DOHH2 (cell line): ENCODE measurements at regions not wholly inside any gene's neighbourhood (a gene's known extent, or its start where the extent isn't known, plus 50 kb on each side); places are given as distances from the start of the nearest gene placed in this dataset.

Source experiments
- H3F3A ChIP-seq: fragments of 200-600 bp; sonication (generic), shearing (Covaris generic); 2 replicates; pipeline ENCODE4 v1.6.0; 2016; ENCODE audit warnings: antibody characterized with exemption, mild to moderate bottlenecking; ENCODE audit not compliant: control insufficient read depth, insufficient read depth
- H3K27ac ChIP-seq: fragments of 200-600 bp; sonication (generic); 2 replicates; pipeline ENCODE4 v1.5.1; 2014; ENCODE audit warnings: low read depth, mild to moderate bottlenecking, low read length, moderate library complexity
- H3K27me3 ChIP-seq: fragments of 200-600 bp; sonication (generic); 2 replicates; pipeline ENCODE4 v1.6.1; 2014; ENCODE audit warnings: mild to moderate bottlenecking, low read length, mixed read lengths; ENCODE audit not compliant: control insufficient read depth
- H3K36me3 ChIP-seq: fragments of 200-600 bp; sonication (generic); 2 replicates; pipeline ENCODE4 v1.6.1; 2014; ENCODE audit warnings: mild to moderate bottlenecking, low read length, moderate library complexity, mixed read lengths; ENCODE audit not compliant: control insufficient read depth
- H3K4me1 ChIP-seq: fragments of 200-600 bp; sonication (generic); 2 replicates; pipeline ENCODE4 v1.6.1; 2014; ENCODE audit warnings: mild to moderate bottlenecking, low read length, mixed read lengths; ENCODE audit not compliant: control insufficient read depth
- H3K4me2 ChIP-seq: fragments of 200-600 bp; sonication (generic); 2 replicates; pipeline ENCODE4 v1.6.0; 2014; ENCODE audit warnings: mild to moderate bottlenecking, low read length, moderate library complexity
- H3K4me3 ChIP-seq: fragments of 200-600 bp; sonication (generic); 2 replicates; pipeline ENCODE4 v1.5.1; 2014; ENCODE audit warnings: mild to moderate bottlenecking, low read length, mixed read lengths
- H3K79me2 ChIP-seq: fragments of 200-600 bp; sonication (generic); 2 replicates; pipeline ENCODE4 v1.6.1; 2014; ENCODE audit warnings: mild to moderate bottlenecking, low read length, mixed read lengths; ENCODE audit not compliant: control insufficient read depth
- H3K9me2 ChIP-seq: fragments of 200-600 bp; sonication (generic); replicated peaks from 2 replicates; pipeline ENCODE4 v1.6.1; 2014; ENCODE audit warnings: mild to moderate bottlenecking, low read length, mixed read lengths; ENCODE audit not compliant: control insufficient read depth
- H3K9me3 ChIP-seq: fragments of 200-600 bp; sonication (generic); 2 replicates; pipeline ENCODE4 v1.6.1; 2014; ENCODE audit warnings: antibody characterized with exemption, low read length, mixed read lengths; ENCODE audit not compliant: control insufficient read depth, insufficient read depth
- H4K20me1 ChIP-seq: fragments of 200-600 bp; sonication (generic); 2 replicates; pipeline ENCODE4 v1.6.0; 2014; ENCODE audit warnings: low read depth, mild to moderate bottlenecking, antibody characterized with exemption, low read length, moderate library complexity; ENCODE audit not compliant: control insufficient read depth, insufficient read depth
- EZH2phosphoT487 ChIP-seq: fragments of 200-600 bp; sonication (generic); IDR thresholded peaks from 2 replicates; pipeline ENCODE4 v1.6.1; 2017; ENCODE audit warnings: borderline replicate concordance, mild to moderate bottlenecking, antibody characterized with exemption, low read length, moderate library complexity, mixed read lengths
- TF ChIP-seq, protein P1 (sequence below): fragments of 200-600 bp; sonication (generic); IDR thresholded peaks from one replicate; pipeline ENCODE4 v1.5.1; 2014; ENCODE audit warnings: antibody characterized with exemption, mild to moderate bottlenecking, low read depth, low read length; ENCODE audit not compliant: poor library complexity, severe bottlenecking

DNA sequence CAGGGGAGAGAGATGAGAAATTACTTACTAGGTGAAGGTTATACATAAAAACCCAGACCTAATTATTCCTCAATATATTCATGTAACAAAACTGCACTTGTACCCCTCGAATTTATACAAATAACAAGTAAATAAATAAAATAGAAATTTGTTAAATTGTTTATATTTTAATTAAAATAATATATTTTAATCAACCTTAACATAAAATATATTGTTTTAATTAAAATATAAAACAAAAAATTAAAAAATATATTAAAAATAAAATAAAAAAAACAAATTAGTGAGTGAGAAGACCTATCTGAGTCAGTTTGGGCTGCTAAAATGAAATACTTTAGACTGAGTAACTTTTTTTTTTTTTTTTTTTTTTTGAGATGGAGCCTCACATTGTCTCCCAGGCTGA lies 87.4 kb upstream of the PCDH7 start:
- no peaks in the 10 kb centered on the region for H3K9me2 ChIP-seq
- no peaks in the 10 kb centered on the region for H3K27me3 ChIP-seq
- no peak overlapping the region for H3K27ac ChIP-seq
- TF ChIP-seq EZH2phosphoT487: no peak
- TF ChIP-seq, protein P1, sequence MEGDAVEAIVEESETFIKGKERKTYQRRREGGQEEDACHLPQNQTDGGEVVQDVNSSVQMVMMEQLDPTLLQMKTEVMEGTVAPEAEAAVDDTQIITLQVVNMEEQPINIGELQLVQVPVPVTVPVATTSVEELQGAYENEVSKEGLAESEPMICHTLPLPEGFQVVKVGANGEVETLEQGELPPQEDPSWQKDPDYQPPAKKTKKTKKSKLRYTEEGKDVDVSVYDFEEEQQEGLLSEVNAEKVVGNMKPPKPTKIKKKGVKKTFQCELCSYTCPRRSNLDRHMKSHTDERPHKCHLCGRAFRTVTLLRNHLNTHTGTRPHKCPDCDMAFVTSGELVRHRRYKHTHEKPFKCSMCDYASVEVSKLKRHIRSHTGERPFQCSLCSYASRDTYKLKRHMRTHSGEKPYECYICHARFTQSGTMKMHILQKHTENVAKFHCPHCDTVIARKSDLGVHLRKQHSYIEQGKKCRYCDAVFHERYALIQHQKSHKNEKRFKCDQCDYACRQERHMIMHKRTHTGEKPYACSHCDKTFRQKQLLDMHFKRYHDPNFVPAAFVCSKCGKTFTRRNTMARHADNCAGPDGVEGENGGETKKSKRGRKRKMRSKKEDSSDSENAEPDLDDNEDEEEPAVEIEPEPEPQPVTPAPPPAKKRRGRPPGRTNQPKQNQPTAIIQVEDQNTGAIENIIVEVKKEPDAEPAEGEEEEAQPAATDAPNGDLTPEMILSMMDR: no peak
- H3K4me2 ChIP-seq: no peak overlapping the region
- H3K36me3 ChIP-seq: no peaks in the 10 kb centered on the region
- no peaks in the 10 kb centered on the region for H3F3A ChIP-seq
- no peaks in the 10 kb centered on the region for H3K4me1 ChIP-seq
- H3K4me3 ChIP-seq: no peak overlapping the region
- H3K79me2 ChIP-seq: no peaks in the 10 kb centered on the region
- no peaks in the 10 kb centered on the region for H4K20me1 ChIP-seq
- no peaks in the 10 kb centered on the region for H3K9me3 ChIP-seq

DNA sequence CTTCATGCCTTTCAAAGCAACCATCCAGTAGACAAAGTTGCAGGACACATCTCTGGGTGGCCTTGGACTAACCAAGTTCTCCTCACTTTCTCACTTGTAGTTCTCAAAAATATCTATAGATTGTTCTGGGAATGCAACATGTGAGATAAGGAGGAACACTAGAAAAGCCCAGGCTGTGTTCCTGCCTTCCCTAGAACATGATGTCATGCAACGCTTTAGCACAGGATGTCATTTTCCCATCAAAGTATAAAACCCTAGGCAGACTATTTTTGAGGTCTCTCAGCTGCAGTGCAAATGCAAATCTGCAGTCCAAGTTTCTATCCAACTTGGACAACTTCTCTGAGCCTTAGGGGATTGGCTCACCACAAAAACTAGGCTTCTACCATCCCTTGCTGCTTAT lies 78.8 kb upstream of the PCDH7 start:
- Histone ChIP-seq H3K9me3 (no peaks in the 10 kb centered on the region), H3K4me3 (no peak overlapping the region), H3K4me2 (no peak overlapping the region), H3F3A (no peaks in the 10 kb centered on the region), H3K79me2 (no peaks in the 10 kb centered on the region), H4K20me1 (no peaks in the 10 kb centered on the region), H3K27me3 (no peaks in the 10 kb centered on the region), H3K4me1 (no peaks in the 10 kb centered on the region), H3K27ac (no peak overlapping the region), H3K9me2 (no peaks in the 10 kb centered on the region), H3K36me3 (no peaks in the 10 kb centered on the region)
- TF ChIP-seq, protein P1: no peak
- no peak for TF ChIP-seq EZH2phosphoT487

DNA sequence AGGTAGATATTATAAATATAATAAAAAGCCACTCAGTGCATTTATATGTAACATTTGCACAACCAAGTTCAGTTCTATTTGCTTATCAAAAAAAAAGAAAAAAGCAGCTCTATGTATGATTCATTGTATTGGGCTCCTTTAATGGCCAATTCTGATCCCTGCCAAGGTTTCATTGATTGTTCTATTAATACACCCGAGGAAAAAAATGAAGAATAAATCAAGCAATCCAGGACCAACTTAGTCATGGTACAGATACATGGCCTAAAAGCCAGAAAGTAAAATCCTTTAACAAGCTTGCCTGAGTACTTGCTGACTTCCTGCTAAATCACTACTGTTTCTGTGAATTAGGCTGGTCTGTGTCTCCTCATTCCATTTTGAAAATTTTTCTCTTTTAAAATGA lies 77.6 kb upstream of the PCDH7 start:
- no peaks in the 10 kb centered on the region for H3K27me3 ChIP-seq
- no peak overlapping the region for H3K27ac ChIP-seq
- no peaks in the 10 kb centered on the region for H3K79me2 ChIP-seq
- H3K4me2 ChIP-seq: no peak overlapping the region
- no peaks in the 10 kb centered on the region for H3K36me3 ChIP-seq
- no peaks in the 10 kb centered on the region for H3K9me2 ChIP-seq
- no peak overlapping the region for H3K4me3 ChIP-seq
- H3K4me1 ChIP-seq: no peaks in the 10 kb centered on the region
- no peaks in the 10 kb centered on the region for H3K9me3 ChIP-seq
- no peaks in the 10 kb centered on the region for H3F3A ChIP-seq
- no peaks in the 10 kb centered on the region for H4K20me1 ChIP-seq
- TF ChIP-seq, protein P1: no peak
- no peak for TF ChIP-seq EZH2phosphoT487

DNA sequence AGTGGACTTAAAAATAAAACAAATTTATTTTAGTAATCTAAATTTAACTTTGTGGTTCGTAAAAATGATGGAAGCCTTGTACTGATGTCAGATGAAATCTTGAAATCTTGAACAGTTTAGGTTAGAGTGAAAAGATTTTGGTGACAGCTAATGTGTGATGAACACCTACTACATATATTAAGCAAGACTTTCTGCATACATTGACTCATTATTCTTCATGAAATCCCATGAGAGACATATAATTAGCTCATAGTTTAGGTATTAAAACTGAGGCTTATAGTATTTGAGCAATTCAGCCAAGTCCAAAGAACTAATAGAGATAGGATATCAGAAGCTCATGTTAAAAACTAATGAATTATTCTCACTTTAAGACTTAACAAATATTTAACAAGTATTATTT lies 66.9 kb upstream of the PCDH7 start:
- Histone ChIP-seq H3K27ac (no peak overlapping the region), H3K9me2 (no peaks in the 10 kb centered on the region; the same call in 1 of the 2 replicates), H3F3A (no peaks in the 10 kb centered on the region), H3K4me1 (no peaks in the 10 kb centered on the region), H3K27me3 (no peaks in the 10 kb centered on the region), H4K20me1 (no peaks in the 10 kb centered on the region), H3K4me2 (no peak overlapping the region), H3K4me3 (no peak overlapping the region), H3K9me3 (no peaks in the 10 kb centered on the region), H3K79me2 (no peaks in the 10 kb centered on the region), H3K36me3 (no peaks in the 10 kb centered on the region)
- no peak for TF ChIP-seq EZH2phosphoT487
- TF ChIP-seq, protein P1: no peak
